Breast epithelium (tissue), 3 donors: ENCODE measurements at regions not wholly inside any gene's neighbourhood (a gene's known extent, or its start where the extent isn't known, plus 50 kb on each side); places are given as distances from the start of the nearest gene placed in this dataset.

ENCODE experiments used
- CTCF ChIP-seq, 3 donors: fragments of 450-650 bp; IDR thresholded peaks; one replicate each; pipeline ENCODE4 v1.5.1; 2016 to 2017; ENCODE audit warnings: antibody characterized with exemption in 3 of 3, mild to moderate bottlenecking in 3 of 3, moderate library complexity in 3 of 3
- POLR2A ChIP-seq: fragments of 450-650 bp; IDR thresholded peaks from one replicate; pipeline ENCODE4 v1.6.1; 2016; ENCODE audit warnings: antibody characterized with exemption, mild to moderate bottlenecking, moderate library complexity

- TF ChIP-seq CTCF (IDR thresholded peaks at IDR 0.05) (no peak), POLR2A (no peak)
Measured at GRCh38 chr10:84065804-84066601, 73.3 kb upstream of the GHITM start.
